NT2/D1 (cell line): ENCODE measurements at regions not wholly inside any gene's neighbourhood (a gene's known extent, or its start where the extent isn't known, plus 50 kb on each side); places are given as distances from the start of the nearest gene placed in this dataset.

Source experiments
- SUZ12 ChIP-seq: IDR thresholded peaks from 2 replicates; pipeline ENCODE4 v1.6.1; 2011; ENCODE audit not compliant: insufficient read length, insufficient read depth; ENCODE audit errors: extremely low read depth
- YY1 ChIP-seq: IDR thresholded peaks from 2 replicates; pipeline ENCODE4 v1.6.1; 2011; ENCODE audit not compliant: insufficient read length, insufficient read depth
- ZNF274 ChIP-seq: IDR thresholded peaks from 2 replicates; pipeline ENCODE4 v1.6.1; 2011; ENCODE audit warnings: mild to moderate bottlenecking, low read depth, low read length

- TF ChIP-seq ZNF274, result no peak
- no peak for TF ChIP-seq SUZ12
- TF ChIP-seq YY1, result no peak
Observed at GRCh38 chr1:58089898-58090534, 456.5 kb downstream of the OMA1 start.
